ENCODE measurements at regions not wholly inside any gene's neighbourhood (a gene's known extent, or its start where the extent isn't known, plus 50 kb on each side); places are given as distances from the start of the nearest gene placed in this dataset.

DNA sequence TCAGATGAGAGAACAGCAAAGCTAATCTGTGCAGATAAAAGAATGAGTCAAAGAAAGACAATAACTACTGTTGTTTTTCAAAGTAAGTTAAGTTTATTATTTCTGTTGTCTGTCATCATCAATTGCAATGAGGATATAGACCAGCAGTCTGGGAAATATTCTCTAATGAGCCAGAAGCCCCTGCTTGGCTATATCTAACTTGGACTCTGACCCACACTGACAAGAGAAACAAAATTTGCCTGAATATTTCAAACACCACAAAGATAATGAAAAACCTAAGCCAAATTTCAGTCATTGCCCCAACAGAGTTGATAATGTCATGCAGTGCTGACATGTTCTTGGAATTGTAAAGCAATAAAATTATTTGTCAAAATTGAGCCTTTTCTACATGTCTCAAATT, 115.0 kb upstream of the PRDX4 start:
- TF ChIP-seq POLR2A (IDR thresholded peaks at IDR 0.05), result no peak
- TF ChIP-seq, protein P1, sequence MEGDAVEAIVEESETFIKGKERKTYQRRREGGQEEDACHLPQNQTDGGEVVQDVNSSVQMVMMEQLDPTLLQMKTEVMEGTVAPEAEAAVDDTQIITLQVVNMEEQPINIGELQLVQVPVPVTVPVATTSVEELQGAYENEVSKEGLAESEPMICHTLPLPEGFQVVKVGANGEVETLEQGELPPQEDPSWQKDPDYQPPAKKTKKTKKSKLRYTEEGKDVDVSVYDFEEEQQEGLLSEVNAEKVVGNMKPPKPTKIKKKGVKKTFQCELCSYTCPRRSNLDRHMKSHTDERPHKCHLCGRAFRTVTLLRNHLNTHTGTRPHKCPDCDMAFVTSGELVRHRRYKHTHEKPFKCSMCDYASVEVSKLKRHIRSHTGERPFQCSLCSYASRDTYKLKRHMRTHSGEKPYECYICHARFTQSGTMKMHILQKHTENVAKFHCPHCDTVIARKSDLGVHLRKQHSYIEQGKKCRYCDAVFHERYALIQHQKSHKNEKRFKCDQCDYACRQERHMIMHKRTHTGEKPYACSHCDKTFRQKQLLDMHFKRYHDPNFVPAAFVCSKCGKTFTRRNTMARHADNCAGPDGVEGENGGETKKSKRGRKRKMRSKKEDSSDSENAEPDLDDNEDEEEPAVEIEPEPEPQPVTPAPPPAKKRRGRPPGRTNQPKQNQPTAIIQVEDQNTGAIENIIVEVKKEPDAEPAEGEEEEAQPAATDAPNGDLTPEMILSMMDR (IDR thresholded peaks at IDR 0.05), result no peak
